GM23338 (cell line): ENCODE measurements at regions not wholly inside any gene's neighbourhood (a gene's known extent, or its start where the extent isn't known, plus 50 kb on each side); places are given as distances from the start of the nearest gene placed in this dataset.

Experiments
- ATAC-seq: fragments of 200-7000 bp; cut with Tn5 transposase; 3 replicates; pipeline ENCODE4 v1.9.1; 2020
- DNase-seq: peaks from one replicate; pipeline ENCODE4 v3.0.0-alpha.2; 2015; ENCODE audit warnings: low spot score
- H2AFZ ChIP-seq: fragments of 200-600 bp; sonication (generic); 2 replicates; pipeline ENCODE4 v1.8.0; 2016; ENCODE audit warnings: antibody characterized with exemption, mild to moderate bottlenecking, moderate library complexity
- H3F3A ChIP-seq: fragments of 200-600 bp; sonication (generic); replicated peaks from 2 replicates; pipeline ENCODE4 v1.8.0; 2017; ENCODE audit warnings: antibody characterized with exemption, mixed run types, low read depth
- H3K27ac ChIP-seq: fragments of 200-600 bp; sonication (generic); 2 replicates; pipeline ENCODE4 v1.6.1; 2016; ENCODE audit warnings: low read depth
- H3K27me3 ChIP-seq: fragments of 200-600 bp; sonication (generic); 2 replicates; pipeline ENCODE4 v1.8.0; 2016; ENCODE audit warnings: mild to moderate bottlenecking, mixed run types, moderate library complexity; ENCODE audit not compliant: insufficient read depth
- H3K36me3 ChIP-seq: fragments of 200-600 bp; sonication (generic); 2 replicates; pipeline ENCODE4 v1.8.0; 2016; ENCODE audit warnings: mild to moderate bottlenecking; ENCODE audit not compliant: insufficient read depth
- H3K4me1 ChIP-seq: fragments of 200-600 bp; sonication (generic); 2 replicates; pipeline ENCODE4 v1.8.0; 2016; ENCODE audit warnings: mild to moderate bottlenecking, moderate library complexity; ENCODE audit not compliant: insufficient read depth
- H3K4me2 ChIP-seq: fragments of 200-600 bp; sonication (generic); 2 replicates; pipeline ENCODE4 v1.7.1; 2017; ENCODE audit warnings: mixed run types
- H3K4me3 ChIP-seq: fragments of 200-600 bp; sonication (generic); 2 replicates; pipeline ENCODE4 v1.6.1; 2016; ENCODE audit warnings: mixed run types
- H3K79me2 ChIP-seq: fragments of 200-600 bp; sonication (generic); replicated peaks from 2 replicates; pipeline ENCODE4 v1.8.0; 2017; ENCODE audit warnings: mild to moderate bottlenecking; ENCODE audit not compliant: insufficient read depth
- H3K9me2 ChIP-seq: fragments of 200-600 bp; sonication (generic); 2 replicates; pipeline ENCODE4 v1.8.0; 2017; ENCODE audit not compliant: insufficient read depth
- H4K20me1 ChIP-seq: fragments of 200-600 bp; sonication (generic); replicated peaks from 2 replicates; pipeline ENCODE4 v1.8.0; 2017; ENCODE audit warnings: mild to moderate bottlenecking; ENCODE audit not compliant: insufficient read depth
- H3K27ac Mint-ChIP-seq: 2 replicates; pipeline ENCODE4 v1.8.0; 2020; ENCODE audit warnings: inconsistent platforms, mild to moderate bottlenecking, moderate library complexity, mixed read lengths
- H3K27me3 Mint-ChIP-seq: 3 replicates; pipeline ENCODE4 v1.8.0; 2022; ENCODE audit warnings: low read depth, mild to moderate bottlenecking, moderate library complexity, mixed read lengths, inconsistent platforms; ENCODE audit not compliant: insufficient read depth, poor library complexity
- H3K36me3 Mint-ChIP-seq: 3 replicates; pipeline ENCODE4 v1.8.0; 2021; ENCODE audit warnings: low read depth, mild to moderate bottlenecking, inconsistent platforms, moderate library complexity, mixed read lengths
- H3K4me1 Mint-ChIP-seq: 3 replicates; pipeline ENCODE4 v1.8.0; 2020; ENCODE audit warnings: mild to moderate bottlenecking, inconsistent platforms, mixed read lengths
- H3K4me3 Mint-ChIP-seq: 3 replicates; pipeline ENCODE4 v1.8.0; 2021; ENCODE audit warnings: moderate library complexity, mild to moderate bottlenecking, inconsistent platforms, mixed read lengths
- H3K9me3 Mint-ChIP-seq: 3 replicates; pipeline ENCODE4 v1.8.0; 2020; ENCODE audit warnings: moderate library complexity, mild to moderate bottlenecking, inconsistent platforms, mixed read lengths
- CTCF ChIP-seq, 2 experiments: fragments of 200-600 bp in 1 of 2; sonication (generic) in 1 of 2; conservative IDR thresholded peaks; 2 replicates each; pipeline versions ENCODE4 v1.5.1 to v1.6.1; 2016 to 2017; ENCODE audit warnings: antibody characterized with exemption in 2 of 2, low read depth in 2 of 2, mild to moderate bottlenecking in 2 of 2, moderate library complexity in 1 of 2
- EZH2 ChIP-seq: fragments of 200-600 bp; sonication (generic); IDR thresholded peaks from one replicate; pipeline ENCODE4 v1.8.0; 2017; ENCODE audit warnings: antibody characterized with exemption, mild to moderate bottlenecking, low read depth; ENCODE audit not compliant: unreplicated experiment
- EZH2phosphoT487 ChIP-seq: fragments of 200-600 bp; sonication (generic); IDR thresholded peaks from one replicate; pipeline ENCODE4 v1.8.1; 2018; ENCODE audit warnings: antibody characterized with exemption; ENCODE audit not compliant: unreplicated experiment
- NANOG ChIP-seq: IDR thresholded peaks from 2 replicates; pipeline ENCODE4 v1.6.1; 2016; ENCODE audit warnings: antibody characterized with exemption, borderline replicate concordance
- ZNF114 ChIP-seq: fragments of 250-450 bp; sonication (Bioruptor Pico); IDR thresholded peaks from 2 replicates; pipeline ENCODE4 v1.5.0; 2020; ENCODE audit warnings: mild to moderate bottlenecking, moderate library complexity
- ZNF331 ChIP-seq: fragments of 250-450 bp; sonication (Bioruptor Pico); IDR thresholded peaks from 2 replicates; pipeline ENCODE4 v1.5.0; 2020; ENCODE audit warnings: low read depth, mild to moderate bottlenecking, moderate library complexity
- ZNF462 ChIP-seq: fragments of 250-450 bp; sonication (Bioruptor Pico); IDR thresholded peaks from 2 replicates; pipeline ENCODE4 v1.5.0; 2020; ENCODE audit warnings: mild to moderate bottlenecking, moderate library complexity
- TF ChIP-seq, protein P1 (sequence below): IDR thresholded peaks from 2 replicates; pipeline ENCODE4 v1.6.1; 2016; ENCODE audit warnings: antibody characterized with exemption

- Mint-ChIP-seq H3K27ac (no peak overlapping the region), H3K27me3 (peaks cover 63% of the 10 kb centered on the region), H3K4me3 (no peak overlapping the region), H3K4me1 (peaks cover 1% of the 10 kb centered on the region), H3K9me3 (no peaks in the 10 kb centered on the region), H3K36me3 (no peaks in the 10 kb centered on the region; the same call in 2 of the 3 replicates)
- Histone ChIP-seq H3K36me3 (no peaks in the 10 kb centered on the region), H3K4me1 (no peaks in the 10 kb centered on the region), H2AFZ (no peak overlapping the region), H3K27ac (no peak overlapping the region), H3F3A (no peaks in the 10 kb centered on the region), H3K4me3 (no peak overlapping the region), H3K4me2 (no peak overlapping the region), H3K27me3 (peaks cover 97% of the 10 kb centered on the region), H3K9me2 (no peaks in the 10 kb centered on the region), H4K20me1 (no peaks in the 10 kb centered on the region; the same call in 1 of the 2 replicates), H3K79me2 (no peaks in the 10 kb centered on the region)
- peak; percentile 30 to 38; a peak in 2 of 4 replicates for TF ChIP-seq CTCF (conservative IDR thresholded peaks at IDR 0.05; ENCODE audit: low read depth in 2 of 2)
- no peak for TF ChIP-seq ZNF462 (CRISPR knock-in tag)
- no peak for TF ChIP-seq EZH2
- TF ChIP-seq ZNF331, result no peak
- TF ChIP-seq, protein P1, sequence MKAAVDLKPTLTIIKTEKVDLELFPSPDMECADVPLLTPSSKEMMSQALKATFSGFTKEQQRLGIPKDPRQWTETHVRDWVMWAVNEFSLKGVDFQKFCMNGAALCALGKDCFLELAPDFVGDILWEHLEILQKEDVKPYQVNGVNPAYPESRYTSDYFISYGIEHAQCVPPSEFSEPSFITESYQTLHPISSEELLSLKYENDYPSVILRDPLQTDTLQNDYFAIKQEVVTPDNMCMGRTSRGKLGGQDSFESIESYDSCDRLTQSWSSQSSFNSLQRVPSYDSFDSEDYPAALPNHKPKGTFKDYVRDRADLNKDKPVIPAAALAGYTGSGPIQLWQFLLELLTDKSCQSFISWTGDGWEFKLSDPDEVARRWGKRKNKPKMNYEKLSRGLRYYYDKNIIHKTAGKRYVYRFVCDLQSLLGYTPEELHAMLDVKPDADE, result no peak
- TF ChIP-seq ZNF114 (CRISPR knock-in tag), result no peak
- no peak for TF ChIP-seq NANOG
- no peak for TF ChIP-seq EZH2phosphoT487
- DNase-seq, result peak; percentile 32
- ATAC-seq, result peak; percentile 76
Measured at GRCh38 chr22:22697377-22698117, 53.1 kb downstream of the GGTLC2 start.
